GM12875 (cell line): ENCODE measurements at regions not wholly inside any gene's neighbourhood (a gene's known extent, or its start where the extent isn't known, plus 50 kb on each side); places are given as distances from the start of the nearest gene placed in this dataset.

Experiments
- H3K4me3 ChIP-seq: one replicate; pipeline ENCODE4 v1.5.1; 2011; ENCODE audit warnings: low read depth, low read length, control low read depth
- TF ChIP-seq, protein P1 (sequence below): IDR thresholded peaks from 2 replicates; pipeline ENCODE4 v1.5.1; 2011; ENCODE audit warnings: low read depth, mild to moderate bottlenecking, control low read depth, inconsistent platforms, low read length, moderate library complexity, borderline replicate concordance; ENCODE audit not compliant: insufficient read depth

DNA sequence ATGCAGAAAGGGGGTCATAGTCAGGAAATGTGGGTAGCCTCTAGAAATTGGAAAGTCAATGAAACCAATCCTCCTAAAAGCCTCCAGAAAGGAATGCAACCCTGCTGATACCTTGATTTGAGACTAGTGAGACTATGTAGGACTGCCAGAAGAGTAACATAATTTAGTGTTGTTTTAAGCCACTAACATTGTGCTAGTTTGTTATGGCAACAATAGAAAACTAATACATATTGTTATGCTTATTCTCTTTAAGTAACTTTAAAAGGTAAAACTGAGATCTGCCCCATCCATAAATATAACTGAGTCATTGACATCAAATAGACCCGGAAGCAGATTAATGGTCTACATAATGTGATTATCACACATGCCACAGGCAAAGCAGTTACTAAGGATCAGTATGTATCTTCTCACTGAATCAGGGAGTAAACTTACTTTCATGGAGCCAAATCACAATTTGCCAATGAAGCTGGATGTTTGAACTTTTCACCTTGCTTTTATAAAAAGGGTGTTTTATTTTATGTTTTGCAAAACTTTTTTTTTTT, 146.4 kb upstream of the TMEM106B start:
- TF ChIP-seq, protein P1, sequence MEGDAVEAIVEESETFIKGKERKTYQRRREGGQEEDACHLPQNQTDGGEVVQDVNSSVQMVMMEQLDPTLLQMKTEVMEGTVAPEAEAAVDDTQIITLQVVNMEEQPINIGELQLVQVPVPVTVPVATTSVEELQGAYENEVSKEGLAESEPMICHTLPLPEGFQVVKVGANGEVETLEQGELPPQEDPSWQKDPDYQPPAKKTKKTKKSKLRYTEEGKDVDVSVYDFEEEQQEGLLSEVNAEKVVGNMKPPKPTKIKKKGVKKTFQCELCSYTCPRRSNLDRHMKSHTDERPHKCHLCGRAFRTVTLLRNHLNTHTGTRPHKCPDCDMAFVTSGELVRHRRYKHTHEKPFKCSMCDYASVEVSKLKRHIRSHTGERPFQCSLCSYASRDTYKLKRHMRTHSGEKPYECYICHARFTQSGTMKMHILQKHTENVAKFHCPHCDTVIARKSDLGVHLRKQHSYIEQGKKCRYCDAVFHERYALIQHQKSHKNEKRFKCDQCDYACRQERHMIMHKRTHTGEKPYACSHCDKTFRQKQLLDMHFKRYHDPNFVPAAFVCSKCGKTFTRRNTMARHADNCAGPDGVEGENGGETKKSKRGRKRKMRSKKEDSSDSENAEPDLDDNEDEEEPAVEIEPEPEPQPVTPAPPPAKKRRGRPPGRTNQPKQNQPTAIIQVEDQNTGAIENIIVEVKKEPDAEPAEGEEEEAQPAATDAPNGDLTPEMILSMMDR, result no peak
- no peak overlapping the region for H3K4me3 ChIP-seq

- H3K4me3 ChIP-seq, result no peak overlapping the region
- TF ChIP-seq, protein P1, result no peak
Observed at GRCh38 chr7:12066004-12066403, 145.1 kb upstream of the TMEM106B start.

GRCh38 chr7:12066521-12066920, 144.6 kb upstream of the TMEM106B start:
- TF ChIP-seq, protein P1, result no peak
- no peak overlapping the region for H3K4me3 ChIP-seq

DNA sequence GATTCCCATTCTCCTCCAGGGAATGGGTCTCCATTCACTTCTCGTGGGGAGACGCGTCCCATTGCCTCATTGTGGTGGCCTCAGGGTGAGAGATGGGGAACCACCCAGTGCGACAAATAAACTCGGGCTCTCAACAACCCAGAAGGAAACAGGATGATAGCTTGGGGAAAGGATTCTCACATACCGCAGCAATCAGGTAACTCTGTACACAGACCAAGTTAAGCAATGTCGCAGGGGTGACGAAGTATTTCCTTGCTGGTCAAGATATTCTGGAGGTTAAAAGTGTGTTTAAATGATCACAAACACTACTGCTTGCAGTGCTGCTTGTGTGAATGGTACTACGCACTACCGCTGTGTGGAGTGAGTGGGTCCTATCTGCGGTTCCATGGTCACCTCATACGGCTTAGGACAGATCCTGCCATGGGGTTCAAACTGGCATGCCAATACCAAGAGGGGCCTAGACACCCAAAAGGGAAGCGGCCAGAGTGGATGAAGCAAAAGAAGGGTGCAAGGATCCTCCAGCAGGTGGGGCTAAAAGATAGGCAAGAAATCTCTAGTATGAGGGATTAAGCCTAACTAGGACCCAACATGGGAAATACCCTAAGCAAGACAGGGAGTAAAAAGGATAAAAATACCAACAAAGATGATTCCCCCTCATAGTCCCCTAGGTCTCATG, 143.8 kb upstream of the TMEM106B start:
- TF ChIP-seq, protein P1, result peak; percentile 60; the same call in 1 of the 2 replicates
- no peak overlapping the region for H3K4me3 ChIP-seq

DNA sequence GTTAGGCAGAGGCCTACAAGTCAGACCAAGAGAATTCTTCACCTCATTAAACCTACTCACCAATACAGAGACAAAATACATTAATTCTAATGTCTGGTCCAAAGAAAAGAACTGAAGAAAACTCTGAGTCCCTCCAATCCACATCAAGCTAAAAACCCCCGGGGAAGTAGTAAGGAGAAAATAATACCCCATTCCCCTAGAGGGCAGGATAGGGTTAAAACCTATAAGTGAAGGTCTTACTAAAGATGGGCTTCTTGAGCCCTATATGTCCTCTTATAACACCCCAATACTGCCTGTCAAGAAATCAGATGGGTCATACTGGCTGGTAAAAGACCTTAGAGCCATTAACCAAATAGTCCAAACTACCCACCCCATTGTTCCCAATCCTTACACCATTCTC, 141.3 kb upstream of the TMEM106B start:
- TF ChIP-seq, protein P1, result no peak
- H3K4me3 ChIP-seq, result no peak overlapping the region

DNA sequence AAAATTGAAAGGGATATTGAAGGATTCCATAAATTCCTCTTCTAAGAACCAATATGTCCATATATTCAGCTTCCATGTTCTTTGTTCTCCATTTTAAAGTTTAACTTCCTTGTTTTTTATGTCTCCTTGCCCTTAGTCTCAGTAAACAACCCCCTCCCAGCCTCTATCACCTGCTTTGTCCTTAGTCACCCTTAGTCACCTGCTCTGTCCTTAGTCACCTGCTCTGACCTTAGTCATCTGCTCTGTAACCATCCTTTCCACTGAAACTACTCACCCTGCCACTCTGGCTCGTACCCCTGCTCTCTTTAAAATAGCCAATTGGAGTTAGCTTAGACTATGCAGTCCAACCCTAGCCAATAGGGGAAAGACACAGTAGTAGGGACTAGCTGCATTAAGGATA, 136.2 kb upstream of the TMEM106B start:
- no peak overlapping the region for H3K4me3 ChIP-seq
- TF ChIP-seq, protein P1, result no peak

DNA sequence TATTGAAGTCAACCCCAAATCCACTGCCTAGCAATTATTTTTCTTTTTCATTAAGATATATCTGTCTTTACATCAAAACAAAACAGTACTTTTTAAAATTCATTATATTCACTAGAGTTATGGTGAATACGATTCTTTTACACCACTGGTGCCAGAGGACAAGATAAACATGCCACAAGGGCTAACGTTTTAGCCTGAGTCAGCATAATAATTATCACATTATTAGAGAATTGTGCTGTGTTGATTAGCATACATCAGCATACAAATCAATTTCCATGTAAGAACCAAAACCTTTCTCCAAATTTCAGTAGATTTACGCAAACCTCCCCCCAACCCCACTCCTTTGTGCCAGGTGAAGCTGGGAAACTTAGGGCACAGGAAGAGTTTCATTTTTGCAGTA, 131.1 kb upstream of the TMEM106B start:
- TF ChIP-seq, protein P1, result no peak
- H3K4me3 ChIP-seq, result no peak overlapping the region
